GM23248 (cell line): ENCODE measurements at regions not wholly inside any gene's neighbourhood (a gene's known extent, or its start where the extent isn't known, plus 50 kb on each side); places are given as distances from the start of the nearest gene placed in this dataset.

ENCODE experiments used
- DNase-seq: peaks from one replicate; pipeline ENCODE4 v3.0.0-alpha.2; 2015
- H2AFZ ChIP-seq: fragments of 200-600 bp; sonication (generic); 2 replicates; pipeline ENCODE4 v1.6.1; 2016; ENCODE audit warnings: antibody characterized with exemption
- H3F3A ChIP-seq: fragments of 200-600 bp; sonication (generic); 2 replicates; pipeline ENCODE4 v1.6.1; 2016; ENCODE audit warnings: mild to moderate bottlenecking, antibody characterized with exemption, mixed run types; ENCODE audit not compliant: insufficient read depth
- H3K27ac ChIP-seq: fragments of 200-600 bp; sonication (generic); 2 replicates; pipeline ENCODE4 v1.5.1; 2016; ENCODE audit warnings: mild to moderate bottlenecking
- H3K27me3 ChIP-seq: fragments of 200-600 bp; sonication (generic); replicated peaks from 2 replicates; pipeline ENCODE4 v1.6.1; 2016; ENCODE audit warnings: mild to moderate bottlenecking; ENCODE audit not compliant: insufficient read depth
- H3K36me3 ChIP-seq: fragments of 200-600 bp; sonication (generic); 2 replicates; pipeline ENCODE4 v1.6.1; 2016; ENCODE audit warnings: low read depth, mild to moderate bottlenecking
- H3K4me1 ChIP-seq: fragments of 200-600 bp; sonication (generic); 2 replicates; pipeline ENCODE4 v1.6.1; 2016; ENCODE audit warnings: mild to moderate bottlenecking; ENCODE audit not compliant: insufficient read depth
- H3K4me2 ChIP-seq: fragments of 200-600 bp; sonication (generic); one replicate; pipeline ENCODE4 v1.6.1; 2016; ENCODE audit warnings: mild to moderate bottlenecking; ENCODE audit not compliant: unreplicated experiment
- H3K4me3 ChIP-seq: fragments of 200-600 bp; sonication (generic); 2 replicates; pipeline ENCODE4 v1.5.1; 2016; ENCODE audit warnings: mild to moderate bottlenecking
- H3K79me2 ChIP-seq: fragments of 200-600 bp; sonication (generic); 2 replicates; pipeline ENCODE4 v1.6.1; 2016; ENCODE audit warnings: mild to moderate bottlenecking; ENCODE audit not compliant: insufficient read depth
- H3K9ac ChIP-seq: fragments of 200-600 bp; sonication (generic); 2 replicates; pipeline ENCODE4 v1.6.1; 2016; ENCODE audit warnings: mild to moderate bottlenecking
- H3K9me2 ChIP-seq: fragments of 200-600 bp; sonication (generic); 2 replicates; pipeline ENCODE4 v1.6.1; 2016; ENCODE audit warnings: mixed run types, mild to moderate bottlenecking, moderate library complexity; ENCODE audit not compliant: insufficient read depth
- H3K9me3 ChIP-seq: fragments of 200-600 bp; sonication (generic); one replicate; pipeline ENCODE4 v1.6.1; 2017; ENCODE audit warnings: low read depth
- H4K20me1 ChIP-seq: fragments of 200-600 bp; sonication (generic); 2 replicates; pipeline ENCODE4 v1.6.0; 2016; ENCODE audit not compliant: insufficient read depth
- EZH2 ChIP-seq: fragments of 200-600 bp; sonication (generic); IDR thresholded peaks from 2 replicates; pipeline ENCODE4 v1.6.1; 2018; ENCODE audit warnings: antibody characterized with exemption, mild to moderate bottlenecking; ENCODE audit not compliant: insufficient read depth, poor library complexity, severe bottlenecking
- EZH2phosphoT487 ChIP-seq: fragments of 200-600 bp; sonication (generic); IDR thresholded peaks from 2 replicates; pipeline ENCODE4 v1.6.1; 2018; ENCODE audit warnings: antibody characterized with exemption, moderate library complexity, mild to moderate bottlenecking, low read depth; ENCODE audit not compliant: insufficient read depth
- WGBS, 2 experiments: methylation state at CpG; one replicate each; pipeline ENCODE4 v1.1.6; 2015 to 2017; ENCODE audit warnings: low lambda C conversion rate in 2 of 2, low coverage in 1 of 2; ENCODE audit errors: missing lambda C conversion rate in 2 of 2; 5-methylcytosine and 5-hydroxymethylcytosine counted together
- in situ Hi-C: fragments of 300-500 bp; cut with MboI; formaldehyde crosslinking; loops from 2 replicates; pipeline ENCODE4 v1.15.0; 2020

GRCh38 chr3:34531156-34531555 lies 732.7 kb downstream of the PDCD6IP start:
- Histone ChIP-seq H3K9me2 (no peaks in the 10 kb centered on the region), H3K4me2 (no peak overlapping the region), H3K4me1 (no peaks in the 10 kb centered on the region), H3K36me3 (no peaks in the 10 kb centered on the region), H3F3A (no peaks in the 10 kb centered on the region), H3K27me3 (no peaks in the 10 kb centered on the region), H2AFZ (no peak overlapping the region), H3K27ac (no peak overlapping the region), H3K9ac (no peak overlapping the region), H3K79me2 (no peaks in the 10 kb centered on the region), H3K9me3 (no peaks in the 10 kb centered on the region), H4K20me1 (no peaks in the 10 kb centered on the region), H3K4me3 (no peak overlapping the region)
- WGBS, 2 experiments: 34 to 35% methylated on average over 5 of the region's 5 CpGs
- in situ Hi-C loops: no loop called here
- TF ChIP-seq EZH2 (no peak), EZH2phosphoT487 (no peak)
- no peak for DNase-seq

- no peaks in the 10 kb centered on the region for H3K79me2 ChIP-seq
- no peaks in the 10 kb centered on the region for H3K36me3 ChIP-seq
- H3K9me3 ChIP-seq: no peaks in the 10 kb centered on the region
- no peaks in the 10 kb centered on the region for H3K27me3 ChIP-seq
- no peaks in the 10 kb centered on the region for H4K20me1 ChIP-seq
- no peak for TF ChIP-seq EZH2phosphoT487
- TF ChIP-seq EZH2: no peak
- no peak overlapping the region for H3K4me2 ChIP-seq
- no peaks in the 10 kb centered on the region for H3F3A ChIP-seq
- H3K4me3 ChIP-seq: no peak overlapping the region
- 3 to 5% methylated on average over 2 of the region's 2 CpGs for WGBS, 2 experiments
- no peaks in the 10 kb centered on the region for H3K9me2 ChIP-seq
- H3K9ac ChIP-seq: no peak overlapping the region
- no peaks in the 10 kb centered on the region for H3K4me1 ChIP-seq
- no peak overlapping the region for H3K27ac ChIP-seq
- in situ Hi-C loops: no loop called here
- DNase-seq: no peak
- H2AFZ ChIP-seq: no peak overlapping the region
Observed at GRCh38 chr3:34533451-34533850, 735.0 kb downstream of the PDCD6IP start.

GRCh38 chr3:34534013-34534412 lies 735.6 kb downstream of the PDCD6IP start:
- TF ChIP-seq EZH2phosphoT487 (no peak), EZH2 (no peak)
- Histone ChIP-seq H3K9me2 (no peaks in the 10 kb centered on the region), H3K4me2 (no peak overlapping the region), H3K4me3 (no peak overlapping the region), H3K4me1 (no peaks in the 10 kb centered on the region), H3F3A (no peaks in the 10 kb centered on the region), H3K79me2 (no peaks in the 10 kb centered on the region), H3K27me3 (no peaks in the 10 kb centered on the region), H4K20me1 (no peaks in the 10 kb centered on the region), H3K27ac (no peak overlapping the region), H3K9ac (no peak overlapping the region), H3K9me3 (no peaks in the 10 kb centered on the region), H2AFZ (no peak overlapping the region), H3K36me3 (no peaks in the 10 kb centered on the region)
- in situ Hi-C loops: no loop called here
- WGBS, 2 experiments: 0 to 5% methylated on average over 1 of the region's 1 CpG
- DNase-seq: no peak

DNA sequence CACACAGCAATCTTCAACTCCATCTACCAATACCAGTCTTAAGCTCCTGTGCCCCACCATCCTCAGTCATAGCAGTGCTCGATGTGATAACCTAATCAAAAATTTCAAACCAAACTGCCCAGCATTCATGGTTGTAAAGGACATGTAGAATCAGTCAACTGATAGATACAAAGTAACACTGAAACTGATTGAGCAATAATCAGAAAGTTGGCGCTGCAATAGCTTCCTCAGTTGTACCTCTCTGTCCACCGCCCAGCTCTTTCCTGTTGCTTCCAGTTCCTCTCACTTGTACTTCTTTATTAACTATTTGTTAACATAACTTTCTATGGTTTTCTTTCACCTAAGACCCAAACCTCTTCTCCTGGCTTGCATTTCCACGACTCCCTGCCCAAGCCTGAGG lies 745.7 kb downstream of the PDCD6IP start:
- Histone ChIP-seq H3K9me3 (no peaks in the 10 kb centered on the region), H4K20me1 (no peaks in the 10 kb centered on the region), H2AFZ (no peak overlapping the region), H3K27me3 (no peaks in the 10 kb centered on the region), H3F3A (no peaks in the 10 kb centered on the region), H3K27ac (no peak overlapping the region), H3K4me1 (no peaks in the 10 kb centered on the region), H3K4me2 (no peak overlapping the region), H3K9ac (no peak overlapping the region), H3K9me2 (no peaks in the 10 kb centered on the region), H3K36me3 (no peaks in the 10 kb centered on the region), H3K79me2 (no peaks in the 10 kb centered on the region), H3K4me3 (no peak overlapping the region)
- no peak for DNase-seq
- in situ Hi-C loops: no loop called here
- TF ChIP-seq EZH2 (no peak), EZH2phosphoT487 (no peak)
- 28 to 34% methylated on average over 4 of the region's 4 CpGs for WGBS, 2 experiments

GRCh38 chr3:34547297-34547920 lies 749.0 kb downstream of the PDCD6IP start:
- H3K4me3 ChIP-seq: no peak overlapping the region
- in situ Hi-C loops: no loop called here
- DNase-seq: no peak
- no peaks in the 10 kb centered on the region for H3F3A ChIP-seq
- no peaks in the 10 kb centered on the region for H3K36me3 ChIP-seq
- H3K27ac ChIP-seq: no peak overlapping the region
- no peak overlapping the region for H2AFZ ChIP-seq
- no peaks in the 10 kb centered on the region for H3K4me1 ChIP-seq
- H3K4me2 ChIP-seq: no peak overlapping the region
- H3K79me2 ChIP-seq: no peaks in the 10 kb centered on the region
- H3K9me2 ChIP-seq: no peaks in the 10 kb centered on the region
- TF ChIP-seq EZH2 (no peak), EZH2phosphoT487 (no peak)
- no peaks in the 10 kb centered on the region for H4K20me1 ChIP-seq
- H3K27me3 ChIP-seq: no peaks in the 10 kb centered on the region
- H3K9me3 ChIP-seq: no peaks in the 10 kb centered on the region
- H3K9ac ChIP-seq: no peak overlapping the region
- WGBS, 2 experiments: 0 to 4% methylated on average over 2 of the region's 2 CpGs
